ENCODE measurements at regions not wholly inside any gene's neighbourhood (a gene's known extent, or its start where the extent isn't known, plus 50 kb on each side); places are given as distances from the start of the nearest gene placed in this dataset.

DNA sequence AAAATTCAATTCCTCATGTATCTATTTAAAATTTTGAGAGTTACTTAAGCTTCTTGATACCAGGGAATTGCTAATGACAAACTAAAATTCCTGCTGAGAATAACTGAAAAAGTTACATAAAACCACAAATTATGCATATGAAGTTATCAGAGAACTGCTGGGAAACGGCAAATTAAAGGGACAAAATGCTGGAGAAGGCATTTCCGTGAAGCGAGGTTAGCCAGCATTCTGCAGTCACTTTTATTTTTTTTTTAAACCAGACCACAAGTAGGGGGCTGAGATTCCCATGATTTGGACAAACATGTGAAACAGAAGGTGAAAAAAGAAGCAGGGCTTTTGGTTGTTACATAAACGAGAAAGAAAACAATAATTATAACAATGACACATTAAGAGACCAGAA is 737.6 kb upstream of the CHRM3 start:
- H3K23ac ChIP-seq (ENCODE audit: insufficient read length, low read depth, low read length), result no peak overlapping the region
- H2AK5ac ChIP-seq (ENCODE audit: insufficient read length, low read length), result no peak overlapping the region
- WGBS (ENCODE audit: extremely low coverage, insufficient read length, low lambda C conversion rate), result no CpG with 5 or more reads among the region's 4 CpGs
- no peak overlapping the region for H4K91ac ChIP-seq (ENCODE audit: insufficient read length, low read depth, low read length)
- TF ChIP-seq CTCF (conservative IDR thresholded peaks at IDR 0.05), result no peak
- no peaks in the 10 kb centered on the region for H3K9me3 ChIP-seq (ENCODE audit: control insufficient read depth, low read depth, low read length)
- peak overlapping the region; percentile 64 to 91 (median 73); a peak in 5 of 7 replicates for H3K27ac Mint-ChIP-seq
- H3K4me2 ChIP-seq (ENCODE audit: insufficient read depth, insufficient read length, low read length), result no peak overlapping the region
- H3K27ac ChIP-seq (ENCODE audit: insufficient read length, low read depth, low read length), result no peak overlapping the region
- H2BK5ac ChIP-seq (ENCODE audit: insufficient read length, low read length), result no peak overlapping the region
- H2BK12ac ChIP-seq (ENCODE audit: insufficient read length, low read depth, low read length), result no peak overlapping the region
- H3K4ac ChIP-seq (ENCODE audit: low read depth, low read length), result no peak overlapping the region
- H4K8ac ChIP-seq (replicated peaks; ENCODE audit: insufficient read length, low read depth, low read length), result no peak overlapping the region
- no peak overlapping the region for H3K56ac ChIP-seq (ENCODE audit: insufficient read length, low read depth, low read length)
- H3K18ac ChIP-seq (ENCODE audit: insufficient read length, low read depth, low read length), result no peak overlapping the region
- H3K23me2 ChIP-seq (ENCODE audit: insufficient read length, low read depth, low read length, poor library complexity, severe bottlenecking), result no peaks in the 10 kb centered on the region
- H3K4me1 Mint-ChIP-seq, result peaks cover 20 to 28% of the 10 kb centered on the region in 2 experiments
- no peaks in the 10 kb centered on the region for H3K9me3 Mint-ChIP-seq
- H3K79me1 ChIP-seq (ENCODE audit: insufficient read depth, low read depth, low read length, poor library complexity, severe bottlenecking), result no peaks in the 10 kb centered on the region
- H3K4me1 ChIP-seq (ENCODE audit: insufficient read depth, low read length), result peaks cover 5% of the 10 kb centered on the region; the same call in 1 of the 2 replicates
- H2AFZ ChIP-seq (ENCODE audit: low read length), result no peak overlapping the region
- H4K20me1 ChIP-seq (ENCODE audit: control insufficient read depth, insufficient read depth, insufficient read length), result no peaks in the 10 kb centered on the region
- DNase-seq, result no peak
- peak overlapping the region; percentile 26 for H2BK120ac ChIP-seq (ENCODE audit: low read depth, low read length, poor library complexity, severe bottlenecking)
- no peaks in the 10 kb centered on the region for H3K36me3 Mint-ChIP-seq (ENCODE audit: insufficient read depth in 1 of 3, low read depth in 3 of 3)
- H2BK15ac ChIP-seq (ENCODE audit: low read depth, low read length), result no peak overlapping the region
- H2BK20ac ChIP-seq (ENCODE audit: low read depth, low read length, poor library complexity, severe bottlenecking), result no peak overlapping the region
- H3K4me3 Mint-ChIP-seq, result no peak overlapping the region
- no peaks in the 10 kb centered on the region for H3K79me2 ChIP-seq (ENCODE audit: insufficient read depth, low read length)
- no peaks in the 10 kb centered on the region for H3K27me3 ChIP-seq (ENCODE audit: insufficient read depth, low read length)
- H3T11ph ChIP-seq (ENCODE audit: low read length), result no peak overlapping the region
- no peak overlapping the region for H4K5ac ChIP-seq (ENCODE audit: insufficient read length, low read depth, low read length)
- no peak overlapping the region for H3K14ac ChIP-seq (ENCODE audit: insufficient read depth, low read length)
- no peak overlapping the region for H3K9ac ChIP-seq (ENCODE audit: extremely low read depth, insufficient read length, low read length)
- no peaks in the 10 kb centered on the region for H3K27me3 Mint-ChIP-seq (ENCODE audit: low read depth)
